NCI-H128 (cell line): ENCODE measurements at regions not wholly inside any gene's neighbourhood (a gene's known extent, or its start where the extent isn't known, plus 50 kb on each side); places are given as distances from the start of the nearest gene placed in this dataset.

Experiments
- DNase-seq: peaks from one replicate; lab custom pipeline; 2025; ENCODE audit not compliant: unreplicated experiment; lab: John Stamatoyannopoulos, UW

DNA sequence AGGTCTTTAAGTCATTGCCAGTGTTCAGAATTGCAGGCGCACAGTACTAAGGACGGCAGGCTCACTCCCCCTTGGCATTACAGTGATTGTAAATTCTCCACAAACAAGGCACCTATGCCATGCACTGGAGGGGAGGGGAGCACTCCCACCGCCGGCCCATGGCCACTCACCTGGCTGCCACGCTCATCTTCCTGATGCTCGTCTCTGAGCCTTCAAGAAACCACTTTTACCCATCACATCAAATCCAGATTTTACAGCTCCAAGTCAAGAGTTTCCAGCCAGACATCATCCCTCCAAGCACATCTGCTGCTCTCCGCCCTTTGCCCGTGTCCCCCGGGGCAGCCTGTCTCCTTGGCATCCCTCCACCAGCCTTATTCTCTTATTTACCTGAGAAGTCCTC lies 350.2 kb upstream of the SHH start:
- DNase-seq: no peak

DNA sequence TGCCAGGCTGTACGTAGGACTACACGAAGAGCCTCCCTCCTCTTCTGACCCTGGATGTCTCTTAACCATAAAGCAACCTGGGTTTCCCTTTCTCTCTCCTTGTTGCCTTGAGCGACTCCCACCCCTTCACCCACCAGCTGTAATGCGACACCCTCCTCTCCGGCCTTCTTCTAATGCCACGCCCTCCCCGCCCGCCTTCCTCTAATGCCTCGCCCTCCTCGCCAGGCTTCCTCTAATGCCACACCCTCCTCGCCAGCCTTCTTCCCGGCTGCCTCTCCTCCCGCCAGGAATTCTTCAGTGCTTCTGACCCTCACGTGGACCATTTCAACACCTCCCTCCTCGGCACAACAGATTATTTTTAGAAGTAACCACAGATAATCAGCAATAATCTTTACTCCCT lies 348.5 kb upstream of the SHH start:
- DNase-seq: no peak

DNA sequence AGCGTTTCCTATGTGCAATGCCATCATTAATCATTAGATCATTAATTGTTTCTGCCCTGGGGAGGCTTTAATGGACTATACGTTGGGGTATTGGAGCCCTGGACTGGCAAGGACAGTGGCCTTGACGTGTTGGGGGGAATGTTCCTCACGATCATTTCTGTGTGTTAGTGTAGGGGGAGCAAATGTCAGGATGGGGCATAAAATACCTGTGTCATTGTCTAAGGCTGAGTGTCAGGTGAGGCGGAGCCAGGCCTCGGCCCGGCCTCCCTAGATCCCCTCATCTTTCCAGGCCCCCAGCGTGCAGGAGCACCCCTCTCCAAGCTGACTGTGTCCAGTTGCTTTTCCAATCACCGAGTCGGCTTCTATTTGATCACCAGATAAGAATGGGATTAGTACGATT lies 346.4 kb upstream of the SHH start:
- DNase-seq: no peak

DNA sequence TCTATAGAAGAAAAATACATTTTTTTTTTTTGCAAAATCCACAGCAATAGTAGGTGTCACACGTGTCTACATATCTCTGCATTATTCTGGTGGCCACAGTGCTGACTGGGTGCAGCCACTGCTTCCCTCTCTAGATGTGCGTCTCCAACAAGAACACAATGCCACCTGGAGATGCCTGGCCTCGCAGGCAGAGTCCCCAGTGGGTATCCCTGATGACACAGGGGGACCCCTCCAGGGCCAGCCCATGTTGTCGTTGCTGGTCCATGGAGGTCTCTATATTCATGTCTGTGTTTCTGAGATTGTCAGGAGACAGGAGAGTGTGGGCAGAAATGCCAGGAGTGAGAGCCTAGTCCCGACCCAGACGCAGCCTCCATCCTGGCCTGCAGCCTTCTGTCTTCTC lies 345.9 kb upstream of the SHH start:
- DNase-seq: no peak

DNA sequence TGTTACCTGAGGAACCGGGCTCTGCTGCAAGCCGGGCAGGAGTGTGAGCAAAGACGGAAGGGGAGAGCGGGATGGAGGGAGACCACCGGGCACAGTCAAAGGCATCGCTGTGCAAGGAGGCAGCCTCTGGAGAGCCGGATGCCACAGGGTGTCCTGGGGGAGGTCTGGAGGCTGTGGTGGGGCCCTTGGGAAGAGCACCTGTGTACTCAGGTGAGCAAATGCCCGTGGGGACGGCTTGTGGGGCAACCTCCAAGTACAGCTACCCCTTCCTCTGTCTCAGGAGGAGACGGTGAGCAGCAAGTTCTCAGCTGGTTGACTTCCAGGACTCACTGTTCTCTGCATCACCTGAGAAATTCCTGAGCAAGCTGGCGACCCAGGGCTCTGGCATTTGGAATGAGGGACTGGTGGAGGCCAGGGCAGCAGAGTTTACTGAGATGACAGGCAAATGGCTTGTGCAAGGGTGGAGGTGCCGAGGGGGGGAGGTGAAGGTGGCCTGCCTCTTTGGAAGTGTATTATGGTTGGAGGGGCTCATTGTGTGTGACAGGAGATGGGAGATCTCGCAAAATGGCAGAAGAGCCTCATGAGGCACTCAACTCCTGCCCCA lies 345.2 kb upstream of the SHH start:
- DNase-seq: no peak

DNA sequence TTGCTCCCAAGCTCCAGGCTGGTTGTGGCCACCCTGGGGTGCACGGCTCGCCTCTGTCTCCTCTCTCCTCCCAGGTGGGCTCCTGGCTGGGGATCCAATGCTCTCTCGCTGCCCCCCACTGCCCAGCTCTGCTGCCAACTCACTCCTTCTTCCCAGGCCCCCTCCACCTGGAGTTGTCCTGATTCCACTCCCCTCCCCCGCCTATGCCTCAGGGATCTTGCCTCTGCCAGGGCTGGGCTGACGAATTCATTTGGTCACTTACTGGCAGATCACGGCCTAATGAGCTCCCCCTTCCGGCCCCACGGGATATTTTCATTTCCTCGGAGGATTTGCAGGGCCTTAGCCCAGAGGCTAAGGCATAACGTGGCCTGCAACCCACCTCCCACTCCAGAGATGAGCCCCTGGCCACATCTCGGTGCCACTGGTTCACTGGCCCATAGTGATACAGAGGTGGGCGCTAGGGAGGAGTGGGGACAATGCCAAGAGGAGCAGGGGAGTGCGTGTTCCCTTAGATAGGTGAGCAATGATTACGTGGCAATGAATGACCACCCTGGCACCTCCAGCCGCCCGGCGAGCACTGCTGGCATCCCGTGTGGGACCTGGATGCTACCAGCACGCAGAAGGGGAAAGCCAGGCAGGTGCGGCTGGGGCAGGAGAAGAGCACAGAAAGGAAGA lies 344.6 kb upstream of the SHH start:
- no peak for DNase-seq

DNA sequence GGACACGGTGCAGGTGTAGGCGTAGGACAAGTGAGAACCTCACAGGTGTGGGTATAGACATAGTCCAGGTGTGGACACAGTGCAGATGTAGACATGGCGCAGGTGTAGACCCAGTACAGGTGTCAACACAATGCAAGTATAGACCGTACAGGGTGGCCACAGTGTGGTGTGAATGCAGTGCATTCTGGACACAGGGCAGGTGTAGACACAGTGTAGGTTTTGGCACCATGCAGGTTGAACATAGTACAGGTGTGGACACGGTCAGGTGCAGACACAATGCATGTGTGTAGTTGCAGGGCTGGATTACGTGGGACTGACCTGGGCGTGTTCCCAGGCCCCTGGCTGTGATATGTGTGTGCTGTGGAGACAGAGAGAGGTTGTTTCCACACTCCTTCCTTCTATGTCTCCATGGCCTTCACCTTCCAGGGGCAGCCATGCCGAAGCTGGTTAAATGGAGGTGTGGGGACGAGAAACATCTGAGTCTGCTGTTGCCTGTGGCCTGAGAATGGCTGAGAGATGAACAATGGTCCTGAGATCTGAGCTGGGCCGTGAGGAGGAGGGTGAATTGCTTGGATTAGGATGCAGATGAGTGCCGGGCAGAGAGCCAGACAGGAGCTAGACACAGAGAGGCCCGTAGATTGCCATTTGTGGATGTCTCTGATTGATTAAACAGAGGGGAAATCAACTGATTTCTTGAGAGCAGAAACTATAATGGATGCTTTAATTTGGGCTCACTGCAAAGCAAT lies 343.9 kb upstream of the SHH start:
- DNase-seq: no peak

DNA sequence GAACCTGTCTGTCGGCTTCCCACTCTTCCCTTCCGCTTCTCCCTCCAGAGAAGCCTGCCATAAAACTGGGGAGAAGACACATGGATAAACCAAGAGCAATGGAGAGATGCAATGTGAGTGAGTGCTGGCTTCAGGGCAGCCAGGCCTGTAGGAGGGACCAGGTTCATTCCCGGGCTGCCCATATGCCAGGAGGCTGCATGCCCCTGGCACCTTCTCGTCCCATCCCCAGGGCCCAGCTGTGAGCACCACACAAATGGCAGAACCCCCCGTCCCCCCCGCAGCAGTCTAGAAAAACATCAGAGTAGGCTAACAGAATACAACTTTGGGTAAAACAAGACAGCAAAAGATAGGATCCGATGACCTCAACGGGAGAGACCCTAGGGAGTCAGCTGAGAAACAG lies 341.3 kb upstream of the SHH start:
- no peak for DNase-seq

DNA sequence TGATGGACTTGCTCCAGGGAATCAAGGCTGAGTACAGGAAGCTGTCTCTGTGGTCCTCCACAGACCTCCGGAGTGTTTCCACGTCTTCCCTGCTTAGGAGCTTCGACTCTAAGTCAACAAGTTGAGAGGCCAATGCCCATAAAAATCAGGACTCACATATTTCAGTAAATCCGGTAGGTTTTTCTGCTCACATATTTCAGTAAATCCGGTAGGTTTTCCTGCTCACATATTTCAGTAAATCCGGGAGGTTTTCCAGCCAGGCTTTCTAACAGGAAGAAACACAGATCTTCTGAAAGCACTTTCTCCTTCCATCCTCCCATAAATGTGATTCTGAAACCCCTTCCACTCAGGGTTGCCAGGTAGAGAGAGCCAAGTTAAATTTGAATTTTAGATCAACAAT lies 340.1 kb upstream of the SHH start:
- DNase-seq: no peak

DNA sequence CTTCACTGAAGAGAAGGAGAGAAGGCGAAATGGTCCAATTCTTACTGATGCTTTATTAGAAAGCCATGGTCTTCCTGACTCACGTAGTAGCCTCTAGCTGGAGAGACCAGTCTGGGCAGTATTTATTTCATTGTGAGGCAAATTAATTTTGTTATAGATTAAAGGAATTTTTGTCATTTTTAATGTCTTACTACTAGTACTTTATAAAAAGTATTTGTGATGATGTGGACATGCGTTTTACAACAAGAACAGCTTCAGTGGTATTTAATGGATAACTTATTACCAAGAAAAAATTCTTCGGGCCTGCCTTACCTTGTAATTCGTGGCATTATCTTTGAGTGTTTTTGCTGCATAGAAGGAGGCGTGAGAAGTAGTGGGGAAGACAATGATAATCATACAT lies 339.4 kb upstream of the SHH start:
- DNase-seq: no peak

DNA sequence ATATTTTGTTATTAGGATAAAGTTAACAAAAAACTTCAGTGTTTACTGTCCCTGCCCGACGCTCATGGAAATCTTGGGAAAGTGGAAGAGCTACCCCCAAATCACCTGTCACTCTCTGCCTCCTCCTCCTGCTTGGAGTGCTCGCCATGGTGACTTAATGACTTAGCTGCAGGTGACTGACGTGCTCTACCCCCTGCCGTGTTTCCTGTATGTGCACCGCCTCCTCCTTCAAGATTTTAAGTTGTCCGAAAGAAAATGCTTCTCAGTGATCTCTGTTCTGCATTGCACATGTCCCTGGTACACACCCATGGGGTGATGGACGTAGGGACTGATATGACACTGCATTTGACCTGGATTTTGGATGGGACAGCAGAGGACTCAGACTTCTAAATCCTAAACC lies 338.8 kb upstream of the SHH start:
- no peak for DNase-seq

DNA sequence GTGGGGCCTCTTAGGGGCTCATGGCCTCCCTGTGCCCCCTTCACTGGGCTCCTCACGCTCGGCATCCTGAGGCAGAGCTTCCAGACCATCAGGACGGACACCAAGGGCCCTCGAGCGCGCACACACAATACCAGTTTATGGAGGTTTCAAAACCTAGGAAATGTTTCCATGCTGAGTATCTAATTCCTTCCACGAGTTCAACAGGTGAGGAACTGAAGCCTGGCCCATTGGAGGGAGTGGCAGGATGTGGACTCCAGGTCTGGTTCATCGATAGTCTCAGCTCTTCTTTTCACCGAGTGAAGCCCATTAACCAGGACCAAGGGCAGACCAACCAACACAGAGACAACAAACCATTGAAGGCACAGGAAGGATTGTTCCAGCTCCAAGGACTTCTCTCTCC lies 336.7 kb upstream of the SHH start:
- no peak for DNase-seq

DNA sequence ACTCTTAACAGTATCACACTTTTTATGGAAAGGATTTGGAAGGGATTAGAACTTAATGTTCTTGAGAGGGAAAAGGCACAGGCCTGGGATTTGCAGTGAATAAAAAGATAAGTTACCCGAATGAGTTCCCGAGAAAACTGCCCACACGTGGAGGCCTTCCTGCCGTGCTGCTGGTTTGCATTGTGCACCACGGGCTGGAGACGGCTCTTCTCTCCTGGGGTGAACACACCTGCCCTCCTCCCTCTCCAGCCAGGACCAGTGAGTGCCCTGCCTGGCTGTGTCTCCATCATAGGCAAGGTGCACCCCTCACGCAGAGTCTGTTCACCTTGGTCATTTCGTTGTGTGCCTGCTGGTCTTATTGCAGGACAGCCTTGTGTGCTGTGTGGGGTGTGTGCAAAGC lies 336.3 kb upstream of the SHH start:
- DNase-seq: no peak

DNA sequence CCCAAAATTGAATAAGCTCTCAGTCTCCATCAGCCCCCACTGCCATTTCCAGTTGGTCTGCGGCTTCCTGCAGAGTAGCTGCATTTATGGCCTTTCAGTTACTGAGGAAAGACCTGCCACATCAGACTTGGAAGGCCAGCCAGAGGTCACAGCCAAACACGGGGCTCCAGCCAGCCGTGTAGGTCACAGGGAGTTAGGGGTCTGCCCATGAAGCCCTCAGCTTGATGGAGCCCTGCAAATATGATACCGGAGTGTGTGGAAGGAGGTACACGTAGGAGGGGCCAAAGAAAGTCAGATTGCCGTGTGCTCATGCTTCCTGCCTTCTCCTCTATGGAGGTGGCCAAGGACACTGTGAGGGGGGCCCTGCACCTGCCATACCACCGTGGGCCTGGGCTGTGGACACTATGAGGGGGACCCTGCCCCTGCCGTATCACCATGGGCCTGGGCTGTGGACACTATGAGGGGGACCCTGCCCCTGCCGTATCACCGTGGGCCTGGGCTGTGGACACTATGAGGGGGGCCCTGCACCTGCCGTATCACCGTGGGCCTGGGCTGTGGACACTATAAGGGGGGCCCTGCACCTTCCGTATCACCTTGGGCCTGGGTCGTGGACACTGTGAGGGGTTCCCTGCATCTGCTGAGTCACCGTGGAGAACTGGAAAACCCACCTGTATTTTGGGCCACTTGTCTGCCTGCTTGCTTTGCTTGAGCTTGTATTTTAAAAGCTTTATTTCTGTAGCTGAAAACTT lies 335.7 kb upstream of the SHH start:
- DNase-seq: no peak

DNA sequence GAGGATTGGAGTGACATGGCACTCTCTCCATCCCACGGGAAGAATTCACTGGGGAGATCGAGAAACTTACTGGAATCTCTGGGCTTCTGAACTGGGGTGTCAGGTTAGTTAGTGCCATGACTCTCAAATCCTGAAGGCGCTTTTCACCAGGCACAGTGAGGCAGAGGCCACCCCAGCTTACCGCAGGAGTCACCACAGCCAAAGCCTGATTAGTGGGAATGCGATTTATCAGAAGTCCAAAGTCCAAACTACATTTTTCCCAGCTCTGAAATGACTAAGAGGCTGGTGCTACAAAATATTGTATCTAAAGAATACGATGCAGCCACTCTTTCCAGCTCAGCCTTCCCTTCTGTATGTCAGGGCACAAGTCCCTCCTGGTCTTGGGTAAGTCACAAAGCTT lies 334.8 kb upstream of the SHH start:
- no peak for DNase-seq

DNA sequence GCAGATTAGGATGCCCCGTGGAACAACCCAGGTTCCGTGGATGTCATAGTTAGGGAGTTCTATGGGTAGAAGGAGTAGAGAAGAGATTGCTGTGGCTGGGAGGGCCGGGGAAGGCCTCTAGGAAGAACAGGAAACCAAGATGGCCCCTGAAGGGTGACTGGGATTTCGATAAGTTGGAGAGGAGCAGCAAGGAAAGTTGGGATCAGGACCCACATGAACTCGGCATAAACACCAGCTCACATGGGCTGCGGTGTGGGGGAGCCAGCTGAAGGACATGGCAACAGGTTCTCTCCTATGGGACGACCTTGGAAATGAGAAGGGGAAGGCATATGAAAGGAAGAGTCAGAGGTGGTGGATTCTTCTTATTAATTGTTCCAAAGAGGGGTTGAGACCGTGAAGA lies 333.7 kb upstream of the SHH start:
- no peak for DNase-seq

DNA sequence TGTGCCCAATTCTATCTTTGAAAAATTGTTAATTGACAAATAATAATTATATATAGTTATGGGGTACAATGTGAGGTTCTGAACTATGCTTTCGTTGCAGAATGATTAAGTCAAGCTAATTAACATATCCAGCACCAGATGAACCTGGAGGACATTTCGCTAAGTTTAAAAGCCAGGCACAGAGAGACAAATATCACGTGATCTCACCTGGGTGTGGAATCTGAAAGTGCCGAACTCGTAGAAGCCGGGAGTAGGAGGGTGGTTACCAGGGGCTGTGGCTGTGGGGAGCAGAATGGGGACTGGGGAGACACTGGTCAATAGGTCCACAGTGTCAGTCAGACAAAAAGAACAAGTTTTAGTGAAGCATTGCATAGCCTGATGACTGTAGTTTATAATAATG lies 332.9 kb upstream of the SHH start:
- no peak for DNase-seq

DNA sequence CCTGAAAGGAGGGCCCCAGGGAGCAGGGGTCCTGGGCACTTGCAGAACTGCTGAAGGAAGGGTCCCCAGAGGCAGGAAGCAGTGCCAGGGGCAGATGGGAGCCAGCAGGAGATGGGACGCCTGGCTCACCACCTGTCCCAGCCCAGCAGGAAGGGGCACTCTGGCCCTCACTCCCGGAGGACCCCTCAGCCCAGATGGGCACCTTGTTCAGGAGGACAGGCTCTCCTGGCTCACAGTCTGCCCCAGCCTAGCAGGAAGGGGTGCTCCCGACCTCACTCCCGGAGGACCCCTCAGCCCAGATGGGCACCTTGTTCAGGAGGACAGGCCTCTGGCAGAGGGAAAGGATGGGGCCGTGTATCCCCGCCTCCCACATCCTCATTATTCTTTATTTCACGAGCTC lies 331.4 kb upstream of the SHH start:
- DNase-seq: no peak

DNA sequence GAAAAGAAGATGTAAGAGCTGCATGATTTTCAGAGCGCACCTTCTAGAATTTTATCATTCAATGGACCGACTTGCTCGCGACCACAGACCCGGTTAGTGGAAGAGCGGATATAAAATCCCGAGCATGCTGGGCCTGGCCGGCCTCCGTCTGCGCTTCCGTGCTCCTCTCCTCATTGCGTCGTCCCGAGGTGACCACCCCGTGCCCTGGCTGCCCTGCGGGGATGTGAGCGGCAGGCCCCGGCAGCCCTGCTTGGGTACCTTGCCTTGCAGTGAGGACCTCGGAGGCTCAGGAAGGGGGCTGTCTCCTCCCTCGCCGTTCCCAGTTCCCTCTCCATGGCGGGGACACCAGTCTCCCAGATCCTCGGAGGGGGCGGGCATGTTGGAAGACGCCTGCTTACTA lies 330.9 kb upstream of the SHH start:
- DNase-seq: no peak

DNA sequence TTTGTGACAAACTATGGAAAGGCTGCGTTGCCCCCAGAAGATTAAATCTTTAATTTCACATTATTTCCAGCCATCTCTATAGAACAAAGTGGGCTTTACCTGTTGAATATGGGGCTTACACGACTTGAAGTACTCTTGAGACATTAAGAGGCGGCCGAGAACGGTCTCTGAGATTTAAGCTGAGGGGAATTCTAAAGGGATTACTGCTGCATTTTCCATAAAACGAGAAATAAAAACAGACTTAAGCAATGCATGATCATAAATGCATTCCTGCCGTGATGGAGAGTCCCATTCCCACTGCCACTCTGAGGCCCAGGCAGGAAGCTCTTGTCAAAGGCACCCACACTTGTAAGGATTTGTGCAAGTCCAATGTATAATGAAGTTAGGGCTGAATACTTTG lies 329.7 kb upstream of the SHH start:
- DNase-seq: no peak

DNA sequence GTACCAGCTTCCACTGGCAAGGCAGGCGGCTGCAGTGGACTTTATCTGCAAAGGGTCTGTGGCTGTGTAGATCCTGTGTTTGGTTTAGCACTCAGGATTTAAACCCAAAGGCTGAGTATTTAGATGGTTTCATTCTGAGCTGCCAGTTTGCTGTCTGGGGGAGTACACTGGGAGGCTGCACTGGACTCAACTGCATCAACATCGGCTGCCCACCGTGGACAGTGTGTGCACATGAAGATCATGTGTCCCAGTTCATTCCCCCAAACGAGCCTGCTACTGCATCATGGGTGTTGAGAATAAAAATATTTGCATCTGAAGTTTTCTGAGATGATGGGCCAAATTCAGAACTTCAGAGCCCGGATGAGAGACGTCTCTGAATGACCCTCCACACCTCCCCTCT lies 328.6 kb upstream of the SHH start:
- DNase-seq: no peak

DNA sequence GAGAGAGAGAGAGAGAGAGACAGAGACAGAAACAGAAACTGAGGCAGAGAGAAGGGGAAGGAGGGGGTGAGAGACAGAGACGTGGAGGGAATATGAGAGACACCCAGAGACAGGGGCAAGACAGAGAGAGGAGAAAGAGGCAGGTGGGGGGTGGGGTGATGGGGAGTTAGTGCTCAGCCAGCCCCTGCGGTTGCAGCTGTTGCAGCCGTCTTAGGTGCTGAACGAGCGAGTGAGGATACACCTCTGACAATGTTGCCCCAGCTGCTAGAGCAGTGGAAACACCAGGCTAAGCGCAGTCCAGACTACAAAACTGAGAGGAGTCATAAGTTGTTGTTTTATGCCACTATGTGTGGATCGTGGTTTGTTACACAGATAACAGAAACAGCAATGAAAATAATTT lies 328.2 kb upstream of the SHH start:
- DNase-seq: no peak
